Stimulated activated naive CD4-positive, alpha-beta T cell (primary cell): ENCODE measurements at regions not wholly inside any gene's neighbourhood (a gene's known extent, or its start where the extent isn't known, plus 50 kb on each side); places are given as distances from the start of the nearest gene placed in this dataset.
"Not testable (repeated sequence)": the region's sequence is repeated elsewhere in the genome, so short reads cannot be mapped to it uniquely, and the experiment has no call there.

Experiments
- DNase-seq, 6 experiments: peaks; one replicate each; lab custom pipeline; 2025; lab: John Stamatoyannopoulos, UW

DNA sequence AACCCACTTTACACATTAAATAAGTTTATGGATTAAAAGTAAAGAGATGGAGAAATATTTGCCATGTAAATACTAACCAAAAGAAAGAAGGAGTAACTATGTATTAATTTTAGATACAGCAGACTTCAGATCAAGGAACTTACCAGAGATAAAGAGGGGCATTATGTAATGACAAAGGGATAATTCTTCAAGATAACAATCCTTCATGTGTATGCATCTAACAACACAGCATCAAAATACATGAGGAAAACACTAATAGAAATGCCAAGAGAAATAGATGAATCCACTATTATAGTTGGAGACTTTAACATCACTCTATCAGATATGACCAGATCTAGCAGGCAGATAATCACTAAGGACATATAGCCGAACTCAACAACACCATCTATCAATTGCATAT lies 149.8 kb upstream of the ANKRD55 start:
- DNase-seq = no peak

DNA sequence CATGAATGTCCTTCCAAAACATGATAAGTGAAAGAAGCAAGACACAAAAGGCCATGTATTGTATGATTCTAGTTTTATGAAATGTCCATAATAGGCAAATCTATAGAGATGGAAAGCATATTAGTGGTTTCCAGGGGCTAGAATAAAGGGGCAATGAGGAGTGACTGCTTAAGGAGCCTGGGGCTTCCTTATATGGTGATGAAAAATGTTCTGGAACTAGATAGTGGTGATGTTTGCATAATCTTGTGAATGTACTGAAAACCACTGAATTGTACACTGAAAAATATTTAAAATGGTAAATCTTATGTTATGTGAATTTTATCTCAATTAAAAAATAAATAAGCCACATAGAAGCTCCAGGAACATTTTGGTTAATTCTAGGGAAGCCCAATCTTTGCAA lies 144.4 kb upstream of the ANKRD55 start:
- DNase-seq = no peak

DNA sequence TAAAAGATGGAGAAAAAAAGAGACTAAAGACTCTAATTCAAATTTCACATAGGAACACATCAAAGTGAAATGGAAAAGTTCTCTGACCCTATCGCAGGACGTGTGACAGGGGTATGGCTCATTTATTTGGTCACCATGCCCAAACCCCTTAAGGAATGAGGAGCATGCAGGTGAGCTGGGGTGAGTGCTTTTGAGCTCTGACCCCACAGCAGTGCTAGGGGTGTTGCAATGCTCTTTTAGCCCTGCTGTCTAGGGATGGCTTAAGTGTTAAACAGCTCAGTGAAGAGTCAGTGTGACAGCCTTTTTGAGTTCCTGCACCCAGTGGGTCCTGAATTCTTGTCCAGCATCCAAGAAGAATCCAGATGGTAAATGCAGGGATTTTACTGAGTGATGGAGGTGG lies 143.0 kb upstream of the ANKRD55 start:
- DNase-seq = no peak

DNA sequence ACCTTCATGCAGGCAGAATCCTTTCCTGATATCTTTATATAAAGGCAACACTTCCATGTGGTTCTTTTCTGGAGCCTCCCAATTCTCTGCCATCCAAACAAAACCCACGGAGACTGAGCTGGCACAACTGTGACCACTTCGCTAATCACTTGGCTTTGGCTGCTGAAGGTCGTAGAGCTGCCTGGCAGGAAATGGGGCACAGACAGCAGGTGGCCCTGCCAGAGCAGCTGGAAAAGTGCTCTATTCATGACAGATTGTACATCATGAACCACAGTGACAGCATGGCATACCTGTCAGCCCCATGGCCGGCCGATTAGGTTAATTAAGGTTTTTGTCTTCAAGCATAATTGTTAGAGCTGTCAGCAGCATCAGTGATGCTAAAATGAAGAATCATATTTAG lies 141.9 kb upstream of the ANKRD55 start:
- no peak for DNase-seq

DNA sequence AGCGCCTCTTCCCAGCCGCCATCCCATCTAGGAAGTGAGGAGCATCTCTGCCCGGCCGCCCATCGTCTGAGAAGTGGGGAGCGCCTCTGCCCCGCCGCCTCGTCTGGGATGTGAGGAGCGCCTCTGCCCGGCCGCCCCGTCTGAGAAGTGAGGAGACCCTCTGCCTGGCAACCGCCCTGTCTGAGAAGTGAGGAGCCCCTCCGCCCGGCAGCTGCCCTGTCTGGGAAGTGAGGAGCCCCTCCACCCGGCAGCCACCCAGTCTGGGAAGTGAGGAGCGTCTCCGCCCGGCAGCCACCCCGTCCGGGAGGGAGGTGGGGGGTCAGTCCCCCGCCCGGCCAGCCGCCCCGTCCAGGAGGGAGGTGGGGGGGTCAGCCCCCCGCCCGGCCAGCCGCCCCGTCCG lies 139.4 kb upstream of the ANKRD55 start:
- not testable (repeated sequence) for DNase-seq

DNA sequence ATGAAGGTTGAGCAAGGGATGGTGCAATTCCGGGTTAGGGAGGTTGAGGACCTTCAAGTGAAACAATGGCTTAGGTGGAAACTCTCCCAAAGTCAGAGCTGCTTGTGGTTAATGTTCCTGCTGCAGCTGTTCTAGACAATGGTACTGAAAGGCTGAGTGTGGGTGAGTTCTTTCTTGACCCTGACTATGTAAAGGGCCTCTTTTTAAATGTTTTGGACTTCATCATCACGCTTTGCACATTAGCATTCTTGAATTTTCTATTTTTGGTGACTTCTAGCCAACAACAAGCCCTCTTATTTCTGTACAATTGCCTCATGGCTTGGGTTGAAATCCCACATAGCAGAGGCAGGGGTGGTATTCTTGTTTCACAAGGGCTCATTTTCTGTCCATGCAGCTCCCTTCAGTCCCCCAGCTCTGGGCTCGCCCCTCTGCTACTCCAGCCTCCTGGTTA lies 136.3 kb upstream of the ANKRD55 start:
- no peak for DNase-seq

DNA sequence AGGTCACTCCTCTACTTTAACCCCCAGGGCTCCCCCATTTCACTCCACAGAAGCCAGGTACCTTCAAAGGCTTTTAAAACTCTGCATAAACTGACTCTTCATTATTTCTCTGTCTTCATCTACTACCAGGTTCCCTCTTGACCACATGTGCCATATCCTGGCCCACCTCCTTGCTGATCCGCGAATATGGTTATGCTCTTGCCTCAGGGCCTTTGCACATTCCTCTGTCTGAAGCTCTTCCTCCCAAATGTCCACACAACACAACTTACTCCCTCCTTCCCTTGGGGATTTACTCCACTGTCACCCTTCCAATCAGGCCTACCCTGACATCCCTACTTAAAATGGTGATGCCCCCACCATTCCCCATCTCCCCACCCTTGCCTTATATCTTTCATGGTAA lies 134.6 kb upstream of the ANKRD55 start:
- DNase-seq = no peak

DNA sequence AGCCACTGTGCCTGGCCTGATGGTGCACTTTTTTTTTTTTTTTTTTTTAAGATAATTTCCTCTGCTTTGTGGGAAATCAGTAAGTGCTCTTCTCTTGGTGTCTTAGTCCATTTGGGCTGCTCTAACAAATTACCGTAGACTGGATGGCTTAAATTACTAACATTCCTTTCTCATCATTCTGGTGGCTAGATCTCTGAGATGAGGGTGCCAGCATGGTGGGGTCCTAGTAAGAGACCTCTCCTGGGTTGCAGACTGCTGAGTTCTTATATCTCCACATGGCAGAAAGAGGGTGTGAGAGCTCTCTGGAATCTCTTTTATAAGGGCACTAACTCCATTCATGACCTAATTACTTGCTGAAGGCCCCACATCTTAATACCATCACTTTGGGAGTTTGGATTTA lies 133.9 kb upstream of the ANKRD55 start:
- no peak for DNase-seq

DNA sequence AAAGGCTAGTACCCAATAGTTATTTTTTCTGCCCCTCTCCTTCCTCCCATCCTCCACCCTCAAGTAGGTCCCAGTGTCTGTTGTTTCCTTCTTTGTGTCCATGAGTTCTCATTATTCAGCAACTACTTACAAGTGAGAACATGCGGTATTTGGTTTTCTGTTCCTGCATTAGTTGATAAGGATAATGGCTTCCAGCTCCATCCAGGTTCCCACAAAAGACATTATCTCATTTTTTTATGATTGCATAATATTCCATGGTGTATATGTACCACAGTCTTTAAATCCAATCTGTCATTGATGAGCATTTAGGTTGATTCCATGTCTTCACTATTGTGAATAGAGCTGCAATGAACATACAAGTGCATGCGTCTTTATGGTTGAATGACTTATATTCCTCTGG lies 128.3 kb upstream of the ANKRD55 start:
- no peak for DNase-seq

DNA sequence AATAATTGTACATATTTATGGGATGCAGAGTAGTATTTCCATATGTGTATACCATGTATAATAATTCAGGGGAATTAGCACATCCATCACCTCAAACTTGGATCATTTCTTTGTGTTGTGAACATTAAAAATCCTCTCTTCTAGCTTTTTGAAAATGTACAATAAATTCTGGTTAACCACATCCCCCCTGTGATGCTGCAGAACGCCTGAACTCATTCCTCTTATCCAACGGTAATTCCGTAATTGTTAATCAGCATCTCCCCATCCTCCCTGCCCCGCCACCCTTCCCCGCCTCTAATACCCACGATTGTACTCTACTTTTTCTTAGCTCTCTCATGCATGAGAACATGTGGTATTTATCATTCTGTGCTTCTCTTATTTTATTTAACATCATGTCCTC lies 127.7 kb upstream of the ANKRD55 start:
- DNase-seq = no peak

DNA sequence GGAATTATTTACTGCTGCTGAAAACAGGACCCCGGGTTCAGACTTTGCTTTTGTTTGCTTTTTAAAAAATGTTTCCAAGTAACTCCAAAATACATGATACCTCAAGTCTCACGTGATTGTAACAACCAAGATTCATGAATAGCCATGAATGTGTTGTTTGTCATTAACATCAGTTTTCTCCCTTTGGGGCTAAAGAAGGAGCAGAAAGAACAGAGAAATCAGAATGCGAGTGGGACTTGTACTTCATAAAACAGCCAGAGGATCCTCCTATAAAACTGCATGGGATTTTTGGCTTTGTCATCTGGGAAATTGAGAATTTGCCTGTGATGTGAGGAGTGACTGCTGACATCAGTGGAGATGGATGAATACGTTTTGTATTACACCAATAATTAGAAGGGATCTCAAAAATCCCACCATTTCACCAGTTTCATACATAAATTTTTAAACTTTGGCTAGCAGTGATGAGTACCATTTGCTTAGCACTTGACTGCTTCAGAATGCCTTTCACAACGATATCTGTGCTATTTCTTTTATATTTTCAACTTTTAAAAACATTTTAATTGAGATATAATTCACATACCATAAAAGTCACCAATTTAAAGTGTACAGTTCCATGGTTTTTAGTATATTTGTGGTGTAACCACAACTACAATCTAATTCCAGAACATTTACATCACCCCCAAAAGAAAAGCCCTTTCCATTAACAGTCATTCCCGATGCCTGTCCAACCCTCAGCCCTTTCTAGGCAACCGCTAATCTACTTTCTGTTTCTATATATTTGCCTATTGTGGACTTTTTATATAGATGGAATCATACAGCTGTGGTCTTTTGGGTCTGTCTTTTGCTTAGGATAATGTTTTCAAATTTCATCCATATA lies 126.9 kb upstream of the ANKRD55 start:
- DNase-seq = no peak

DNA sequence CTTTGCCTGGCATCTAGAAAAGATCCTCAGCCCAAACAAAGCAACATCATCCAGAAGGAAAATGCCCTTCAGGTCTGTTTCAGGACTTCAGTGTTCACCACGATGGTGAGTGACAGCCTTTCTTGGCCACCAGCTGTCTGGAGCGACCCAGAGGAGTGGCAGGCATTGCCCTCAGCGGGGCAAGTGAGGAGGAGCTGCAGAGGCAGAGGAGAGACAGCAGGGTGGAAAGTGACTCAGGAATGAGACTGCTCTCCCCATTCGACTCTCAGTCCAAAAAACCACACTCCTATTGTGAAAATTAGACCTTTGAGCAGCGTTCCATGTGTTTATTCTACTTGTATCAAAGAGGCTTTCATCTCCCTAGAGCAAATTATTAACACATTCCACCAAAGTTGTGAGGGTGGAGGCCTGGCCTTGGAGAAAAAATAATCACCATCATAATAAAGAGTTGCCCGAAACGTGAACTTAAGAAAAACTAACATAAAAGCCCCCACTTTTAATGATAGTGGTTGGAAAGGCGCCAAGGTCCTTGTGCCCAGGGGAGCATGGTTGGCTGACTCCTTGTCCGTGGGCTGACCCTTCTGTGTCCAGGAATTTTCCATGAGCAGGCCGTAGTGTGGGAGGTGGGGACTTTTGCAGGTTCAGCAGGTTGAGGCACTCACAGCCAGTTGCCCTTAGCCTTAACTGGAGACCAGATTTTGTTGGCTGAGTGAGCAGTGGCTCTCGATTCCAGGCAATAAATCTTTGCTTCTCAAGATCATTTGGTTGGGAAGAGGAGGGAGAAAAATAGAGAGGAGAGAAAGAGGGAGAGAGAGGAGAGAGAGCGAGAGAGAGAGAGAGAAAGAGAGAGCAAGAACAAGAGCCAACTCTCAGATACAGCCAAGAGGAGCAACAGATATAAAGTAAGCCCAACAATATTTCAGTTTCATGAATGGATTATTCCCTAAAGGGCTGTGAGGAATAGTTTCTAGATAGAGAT lies 125.9 kb upstream of the ANKRD55 start:
- no peak for DNase-seq

DNA sequence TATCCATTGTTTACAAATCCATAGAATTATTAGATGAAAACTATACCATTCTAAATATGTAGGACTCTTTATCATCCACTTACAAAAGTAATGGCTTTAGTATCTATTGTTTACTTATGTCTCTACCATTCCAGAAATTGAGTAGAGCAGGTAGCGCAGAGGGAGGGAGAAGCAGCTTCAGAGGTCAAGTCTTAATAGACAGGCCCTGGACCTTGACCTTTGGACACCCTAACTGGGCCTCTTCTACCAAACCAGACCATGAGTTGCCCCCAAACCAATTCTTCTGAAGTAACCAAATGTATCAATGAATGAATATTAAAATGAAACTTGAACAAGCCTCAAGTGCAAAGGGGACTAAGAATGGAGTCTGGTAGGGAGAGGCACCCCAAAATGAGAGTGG lies 124.9 kb upstream of the ANKRD55 start:
- DNase-seq = no peak

DNA sequence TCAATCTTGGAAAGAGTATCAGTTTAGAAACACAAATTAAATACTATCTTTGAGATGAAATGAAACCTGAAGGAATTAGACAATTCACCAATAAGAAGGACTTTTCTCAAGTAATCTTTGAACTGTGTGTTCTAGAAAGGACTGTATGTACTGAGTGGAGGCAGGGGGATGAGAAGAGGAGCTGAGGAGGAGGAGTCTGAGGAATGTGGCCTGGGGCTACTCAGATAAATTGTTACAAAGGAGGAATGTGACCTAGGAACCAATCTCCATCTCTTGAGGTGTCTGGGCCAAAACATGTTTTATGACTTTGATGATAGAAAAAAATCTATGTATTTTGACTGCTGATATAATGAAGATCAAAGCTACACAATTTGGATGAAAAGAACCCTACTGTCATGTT lies 124.3 kb upstream of the ANKRD55 start:
- DNase-seq = no peak

DNA sequence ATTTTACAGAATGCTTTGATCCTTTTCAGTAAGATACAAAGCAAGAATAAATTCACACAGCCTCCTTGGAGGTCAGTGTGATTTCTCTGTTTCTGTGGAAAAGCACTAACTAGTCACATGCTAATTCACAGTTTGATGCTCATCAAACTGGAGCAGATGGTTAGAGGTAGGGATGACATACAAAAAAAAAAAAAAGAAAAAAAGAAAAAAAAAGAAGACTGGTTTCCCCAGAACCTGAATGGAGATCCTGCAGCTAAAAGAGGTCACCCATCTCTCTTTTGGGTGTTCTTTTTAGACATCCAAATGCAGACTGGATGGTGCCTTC lies 123.7 kb upstream of the ANKRD55 start:
- DNase-seq = no peak

DNA sequence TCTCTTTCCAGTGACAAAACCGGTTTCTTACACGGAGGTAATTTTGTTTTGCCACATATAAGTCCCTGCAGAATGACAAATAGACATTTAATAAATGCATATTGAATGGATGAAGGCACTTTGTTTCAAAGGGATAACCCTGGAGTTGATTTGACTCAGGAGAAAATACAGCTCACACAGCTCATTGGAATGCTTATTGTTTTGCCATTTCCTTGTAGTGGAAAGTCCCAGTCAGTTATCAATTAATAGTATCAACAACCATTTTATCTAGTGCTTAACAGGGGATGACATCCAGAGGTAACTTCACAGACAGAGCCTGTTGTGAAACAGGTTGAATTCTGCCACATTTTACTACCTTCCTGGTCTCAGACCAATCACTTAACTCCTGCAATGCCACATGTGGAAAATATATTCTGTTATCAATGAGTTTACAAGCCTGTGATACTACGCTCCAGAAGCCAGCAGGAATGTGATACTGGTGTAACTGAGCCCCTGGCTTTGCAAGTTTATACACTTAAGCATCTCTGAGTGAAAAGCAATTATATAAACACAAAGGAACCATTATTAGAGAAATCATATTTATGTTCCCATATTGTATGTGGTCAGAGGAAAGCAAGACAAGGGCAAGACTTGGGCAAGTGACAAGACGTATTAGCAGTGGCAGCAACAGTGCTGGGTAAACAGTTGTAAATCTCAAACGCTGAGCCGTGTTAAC lies 123.1 kb upstream of the ANKRD55 start:
- DNase-seq = no peak

DNA sequence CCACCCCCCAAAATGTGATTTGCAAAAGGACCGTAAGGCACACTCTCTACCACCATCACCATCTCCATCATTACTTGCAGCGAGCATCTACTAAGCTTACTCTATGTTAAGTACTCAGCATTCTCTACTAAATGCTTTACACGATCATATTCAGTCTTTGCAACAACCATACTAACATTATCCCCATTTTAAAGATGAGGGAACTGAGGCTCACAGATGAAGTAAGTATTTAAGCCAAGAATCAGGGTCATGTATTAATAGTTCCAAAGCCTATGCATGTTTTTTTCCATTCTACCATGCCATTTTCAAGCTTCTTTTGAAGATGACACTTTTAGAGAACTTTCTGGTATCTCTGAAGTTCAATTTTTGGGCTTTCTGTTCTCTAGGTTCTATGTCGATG lies 121.7 kb upstream of the ANKRD55 start:
- no peak for DNase-seq

DNA sequence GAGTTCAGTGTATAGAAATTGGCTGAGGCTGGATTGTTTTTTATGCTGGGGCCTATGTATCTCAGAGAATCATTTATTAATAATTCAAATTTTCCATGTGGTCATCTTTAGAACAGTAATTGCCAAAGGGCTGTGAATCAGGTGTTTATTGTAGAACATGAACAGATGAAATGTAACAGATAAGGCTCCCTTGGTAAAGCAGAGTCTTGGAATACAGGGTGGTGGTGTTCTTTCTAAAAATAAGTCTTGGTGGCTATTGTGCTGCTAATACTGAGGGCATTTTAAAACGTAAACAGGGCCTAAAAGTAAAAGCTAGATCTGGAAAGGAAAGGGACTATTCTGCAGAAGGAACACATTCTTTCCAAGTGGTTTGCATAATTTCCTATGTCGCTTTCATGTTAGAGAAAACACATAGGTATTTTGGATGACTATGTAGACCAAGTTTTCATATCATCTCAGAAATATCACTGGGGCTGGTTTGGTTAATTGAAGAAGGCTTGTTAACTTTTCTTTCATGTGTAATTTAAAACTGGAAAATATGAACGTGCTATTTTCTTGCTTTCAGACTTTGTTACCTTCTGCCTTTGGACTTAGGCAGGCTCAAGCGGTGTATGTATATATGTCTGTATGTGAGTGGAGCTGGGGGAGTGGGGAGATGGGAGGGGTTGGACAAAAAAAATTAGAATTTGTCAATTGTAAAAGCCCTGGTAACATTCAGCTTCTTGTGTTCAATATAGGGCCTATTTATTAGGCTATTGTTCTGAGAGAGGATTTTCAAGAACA lies 119.9 kb upstream of the ANKRD55 start:
- DNase-seq = no peak

DNA sequence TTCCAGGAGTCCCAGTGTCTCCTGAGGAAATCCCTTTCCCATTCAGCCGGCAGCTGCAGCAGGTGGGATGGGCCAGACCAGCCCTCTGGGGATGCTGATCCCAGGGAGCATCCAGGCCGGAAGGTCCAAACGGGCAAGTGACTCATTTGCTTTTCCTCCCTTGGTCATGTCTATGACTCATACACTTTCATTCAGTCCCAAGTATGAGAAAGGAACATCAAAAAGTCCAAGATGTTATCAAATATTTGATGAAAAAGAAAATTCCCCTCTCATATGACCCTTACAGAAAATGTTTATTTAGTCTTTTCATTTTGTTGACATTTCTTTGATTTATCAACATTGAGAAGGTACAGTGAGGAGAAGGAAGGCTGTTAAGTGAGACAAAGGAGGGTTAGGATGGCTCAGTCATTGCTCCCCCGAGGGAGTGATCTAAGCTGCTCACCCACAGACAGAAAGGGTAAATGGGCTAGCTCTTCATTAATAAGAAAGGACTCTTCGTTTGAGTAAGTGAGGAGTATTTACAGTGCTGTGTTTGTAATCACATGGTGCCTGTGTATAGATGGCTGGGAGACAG lies 117.6 kb upstream of the ANKRD55 start:
- DNase-seq = no peak

DNA sequence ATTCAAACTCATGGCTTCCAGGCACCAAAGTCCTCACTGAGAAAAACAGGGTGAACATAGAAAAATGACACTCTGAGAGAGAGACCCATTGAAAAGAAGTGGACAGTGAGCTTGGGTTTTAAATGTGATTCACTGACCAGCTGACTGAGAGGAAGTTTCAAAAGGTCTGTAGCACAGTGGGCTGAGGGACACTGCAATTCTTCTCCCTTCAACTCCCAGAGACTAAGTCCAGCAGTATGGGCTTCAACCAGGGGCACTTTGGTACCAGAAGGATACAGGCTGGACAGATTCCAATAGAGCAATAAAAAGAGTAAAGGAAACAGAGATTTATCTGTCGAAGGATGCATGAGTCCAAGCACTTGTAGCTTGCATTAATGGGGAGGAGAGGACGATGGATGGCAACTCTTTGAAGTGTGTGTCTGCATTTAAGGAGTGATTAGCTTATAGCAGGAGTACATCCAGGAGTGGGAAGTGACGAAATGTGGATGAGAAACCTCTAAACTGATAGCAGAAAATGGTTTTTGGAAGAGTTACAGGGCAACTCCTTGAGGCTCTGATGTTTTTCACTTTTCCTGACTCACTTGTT lies 117.0 kb upstream of the ANKRD55 start:
- DNase-seq = no peak

DNA sequence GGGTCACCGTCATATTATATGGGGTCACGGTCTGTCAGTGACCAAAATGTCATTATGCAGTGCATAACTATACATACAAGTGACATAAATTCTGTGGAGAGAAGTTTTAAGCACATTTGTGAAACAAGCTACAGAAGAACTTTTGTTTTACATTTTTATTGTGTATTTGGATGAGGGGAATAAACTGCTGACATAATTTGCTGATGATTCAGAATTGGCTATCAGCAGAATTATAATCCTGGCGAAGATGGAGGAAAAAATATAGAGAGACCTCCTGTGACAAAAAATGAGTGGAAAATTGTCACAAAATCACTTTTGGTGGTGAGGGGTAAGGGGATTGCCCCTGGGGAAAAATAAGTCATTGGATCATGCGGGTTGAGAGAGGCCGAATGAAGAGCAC lies 116.3 kb upstream of the ANKRD55 start:
- no peak for DNase-seq
